ENCODE measurements at regions not wholly inside any gene's neighbourhood (a gene's known extent, or its start where the extent isn't known, plus 50 kb on each side); places are given as distances from the start of the nearest gene placed in this dataset.
A peak's percentile ranks its signal among the peaks of the same experiment; 100 is the strongest.

GRCh38 chr13:48761256-48761655 is 107.5 kb downstream of the CYSLTR2 start:
- Mint-ChIP-seq H3K27ac (no peak overlapping the region), H3K4me3 (no peak overlapping the region), H3K4me1 (no peaks in the 10 kb centered on the region), H3K36me3 (no peaks in the 10 kb centered on the region), H3K9me3 (peaks cover 12% of the 10 kb centered on the region)
- DNase-seq (ENCODE audit: low spot score in 2 of 2) (no peak), ATAC-seq (no peak)

- no peak overlapping the region for H3K27ac Mint-ChIP-seq
- H3K4me3 Mint-ChIP-seq = peak overlapping the region; percentile 5
- H3K9me3 Mint-ChIP-seq = peaks cover 13% of the 10 kb centered on the region
- ATAC-seq (peak; percentile 86), DNase-seq (ENCODE audit: low spot score in 2 of 2) (peak; percentile 89 to 95)
- peaks cover 32% of the 10 kb centered on the region for H3K4me1 Mint-ChIP-seq
- no peaks in the 10 kb centered on the region for H3K36me3 Mint-ChIP-seq
Observed at GRCh38 chr13:48769107-48769704, 115.5 kb downstream of the CYSLTR2 start.

GRCh38 chr13:48770372-48770771 is 116.6 kb downstream of the CYSLTR2 start:
- DNase-seq (ENCODE audit: low spot score in 2 of 2) (no peak), ATAC-seq (peak; percentile 91)
- H3K27ac Mint-ChIP-seq = peak overlapping the region; percentile 38
- no peak overlapping the region for H3K4me3 Mint-ChIP-seq
- H3K9me3 Mint-ChIP-seq = peaks cover 13% of the 10 kb centered on the region
- H3K36me3 Mint-ChIP-seq = no peaks in the 10 kb centered on the region
- peaks cover 32% of the 10 kb centered on the region for H3K4me1 Mint-ChIP-seq

- no peak for ATAC-seq
Observed at GRCh38 chr13:48772908-48773307, 119.2 kb downstream of the CYSLTR2 start.

GRCh38 chr13:48773531-48774275 is 120.0 kb downstream of the CYSLTR2 start:
- Mint-ChIP-seq H3K9me3 (peaks cover under 1% of the 10 kb centered on the region), H3K4me3 (no peak overlapping the region), H3K36me3 (no peaks in the 10 kb centered on the region), H3K4me1 (peaks cover 28% of the 10 kb centered on the region), H3K27ac (no peak overlapping the region)
- no peak for ATAC-seq
- DNase-seq (ENCODE audit: low spot score in 2 of 2) = no peak

More at GRCh38 chr13:48772908-48773307, 119.2 kb downstream of the CYSLTR2 start:
- Mint-ChIP-seq H3K4me3 (no peak overlapping the region), H3K4me1 (peaks cover 32% of the 10 kb centered on the region), H3K36me3 (no peaks in the 10 kb centered on the region), H3K9me3 (peaks cover 3% of the 10 kb centered on the region), H3K27ac (no peak overlapping the region)
- no peak for DNase-seq (ENCODE audit: low spot score in 2 of 2)

GRCh38 chr13:48775285-48775684 is 121.6 kb downstream of the CYSLTR2 start:
- DNase-seq (ENCODE audit: low spot score in 2 of 2) = no peak
- Mint-ChIP-seq H3K4me1 (peaks cover 12% of the 10 kb centered on the region), H3K4me3 (no peak overlapping the region), H3K27ac (no peak overlapping the region), H3K36me3 (no peaks in the 10 kb centered on the region), H3K9me3 (peaks cover 7% of the 10 kb centered on the region)
- no peak for ATAC-seq

GRCh38 chr13:48775804-48776203 is 122.1 kb downstream of the CYSLTR2 start:
- DNase-seq (ENCODE audit: low spot score in 2 of 2) = no peak
- H3K4me1 Mint-ChIP-seq = peaks cover 10% of the 10 kb centered on the region
- H3K36me3 Mint-ChIP-seq = no peaks in the 10 kb centered on the region
- H3K27ac Mint-ChIP-seq = no peak overlapping the region
- no peak overlapping the region for H3K4me3 Mint-ChIP-seq
- peaks cover 9% of the 10 kb centered on the region for H3K9me3 Mint-ChIP-seq
- ATAC-seq = no peak

GRCh38 chr13:48776401-48776800 is 122.7 kb downstream of the CYSLTR2 start:
- no peak for ATAC-seq

GRCh38 chr13:48778610-48779009 is 124.9 kb downstream of the CYSLTR2 start:
- DNase-seq (ENCODE audit: low spot score in 2 of 2) (no peak), ATAC-seq (no peak)
- no peak overlapping the region for H3K4me3 Mint-ChIP-seq
- H3K36me3 Mint-ChIP-seq = no peaks in the 10 kb centered on the region
- H3K27ac Mint-ChIP-seq = no peak overlapping the region
- peaks cover 9% of the 10 kb centered on the region for H3K9me3 Mint-ChIP-seq
- no peaks in the 10 kb centered on the region for H3K4me1 Mint-ChIP-seq

More at GRCh38 chr13:48776401-48776800, 122.7 kb downstream of the CYSLTR2 start:
- no peak for DNase-seq (ENCODE audit: low spot score in 2 of 2)
- peaks cover 9% of the 10 kb centered on the region for H3K9me3 Mint-ChIP-seq
- H3K27ac Mint-ChIP-seq = no peak overlapping the region
- H3K36me3 Mint-ChIP-seq = no peaks in the 10 kb centered on the region
- no peak overlapping the region for H3K4me3 Mint-ChIP-seq
- H3K4me1 Mint-ChIP-seq = peaks cover 10% of the 10 kb centered on the region

- no peaks in the 10 kb centered on the region for H3K4me1 Mint-ChIP-seq
- no peak overlapping the region for H3K27ac Mint-ChIP-seq
- ATAC-seq (no peak), DNase-seq (ENCODE audit: low spot score in 2 of 2) (no peak)
- no peak overlapping the region for H3K4me3 Mint-ChIP-seq
- peaks cover 9% of the 10 kb centered on the region for H3K9me3 Mint-ChIP-seq
- no peaks in the 10 kb centered on the region for H3K36me3 Mint-ChIP-seq
Observed at GRCh38 chr13:48780713-48781341, 127.1 kb downstream of the CYSLTR2 start.

GRCh38 chr13:48782429-48782840 is 128.7 kb downstream of the CYSLTR2 start:
- ATAC-seq (no peak), DNase-seq (ENCODE audit: low spot score in 2 of 2) (no peak)
- Mint-ChIP-seq H3K4me3 (no peak overlapping the region), H3K4me1 (no peaks in the 10 kb centered on the region), H3K9me3 (peaks cover 9% of the 10 kb centered on the region), H3K36me3 (no peaks in the 10 kb centered on the region), H3K27ac (no peak overlapping the region)

- Mint-ChIP-seq H3K27ac (no peak overlapping the region), H3K4me3 (no peak overlapping the region), H3K4me1 (no peaks in the 10 kb centered on the region), H3K9me3 (peaks cover 9% of the 10 kb centered on the region), H3K36me3 (no peaks in the 10 kb centered on the region)
- DNase-seq (ENCODE audit: low spot score in 2 of 2) = no peak
- no peak for ATAC-seq
Observed at GRCh38 chr13:48783181-48783630, 129.5 kb downstream of the CYSLTR2 start.

- ATAC-seq (no peak), DNase-seq (ENCODE audit: low spot score in 2 of 2) (no peak)
- Mint-ChIP-seq H3K27ac (no peak overlapping the region), H3K9me3 (peaks cover 9% of the 10 kb centered on the region), H3K36me3 (no peaks in the 10 kb centered on the region), H3K4me1 (no peaks in the 10 kb centered on the region), H3K4me3 (no peak overlapping the region)
Observed at GRCh38 chr13:48783695-48784230, 130.0 kb downstream of the CYSLTR2 start.

GRCh38 chr13:48784916-48785548 is 131.3 kb downstream of the CYSLTR2 start:
- Mint-ChIP-seq H3K4me1 (no peaks in the 10 kb centered on the region), H3K4me3 (no peak overlapping the region), H3K27ac (no peak overlapping the region), H3K9me3 (peaks cover 4% of the 10 kb centered on the region), H3K36me3 (no peaks in the 10 kb centered on the region)
- DNase-seq (ENCODE audit: low spot score in 2 of 2) (no peak), ATAC-seq (no peak)

GRCh38 chr13:48790199-48790598 is 136.5 kb downstream of the CYSLTR2 start:
- no peak for DNase-seq (ENCODE audit: low spot score in 2 of 2)
- ATAC-seq = no peak
- Mint-ChIP-seq H3K4me3 (no peak overlapping the region), H3K36me3 (no peaks in the 10 kb centered on the region), H3K27ac (no peak overlapping the region), H3K4me1 (peaks cover 12% of the 10 kb centered on the region), H3K9me3 (no peaks in the 10 kb centered on the region)

Data from stimulated activated effector memory CD8-positive, alpha-beta T cell treated with anti-CD3 and anti-CD28 coated beads, Interleukin-12 subunit alpha, Interleukin-12 subunit beta, amount 100 ng/mL, for 72 hours (primary cell).